Central memory CD8-positive, alpha-beta T cell (primary cell): ENCODE measurements at regions not wholly inside any gene's neighbourhood (a gene's known extent, or its start where the extent isn't known, plus 50 kb on each side); places are given as distances from the start of the nearest gene placed in this dataset.

Experiments
- ATAC-seq: fragments of 150-1000 bp; cut with Tn5 transposase; replicated peaks from 2 replicates; pipeline ENCODE4 v1.10.0; 2022; ENCODE audit warnings: mild to moderate bottlenecking, moderate FRiP score, moderate number of reproducible peaks; ENCODE audit not compliant: poor library complexity, severe bottlenecking; ENCODE audit errors: extremely low read depth
- DNase-seq, 2 donors: peaks; one replicate each; pipeline ENCODE4 v3.0.0; 2021; ENCODE audit warnings: low spot score in 2 of 2
- H3K27ac Mint-ChIP-seq: one replicate; pipeline ENCODE4 v1.8.0; 2022; ENCODE audit warnings: low read depth, mild to moderate bottlenecking, moderate library complexity, mixed read lengths
- H3K27me3 Mint-ChIP-seq: one replicate; pipeline ENCODE4 v1.8.0; 2022; ENCODE audit warnings: mixed read lengths
- H3K36me3 Mint-ChIP-seq: one replicate; pipeline ENCODE4 v1.8.0; 2022; ENCODE audit warnings: mild to moderate bottlenecking, moderate library complexity, mixed read lengths; ENCODE audit not compliant: insufficient read depth
- H3K4me1 Mint-ChIP-seq: one replicate; pipeline ENCODE4 v1.8.0; 2022; ENCODE audit warnings: mixed read lengths
- H3K4me3 Mint-ChIP-seq: one replicate; pipeline ENCODE4 v1.8.0; 2022; ENCODE audit warnings: mild to moderate bottlenecking, moderate library complexity, mixed read lengths
- H3K9me3 Mint-ChIP-seq: one replicate; pipeline ENCODE4 v1.8.0; 2022; ENCODE audit warnings: mixed read lengths

DNA sequence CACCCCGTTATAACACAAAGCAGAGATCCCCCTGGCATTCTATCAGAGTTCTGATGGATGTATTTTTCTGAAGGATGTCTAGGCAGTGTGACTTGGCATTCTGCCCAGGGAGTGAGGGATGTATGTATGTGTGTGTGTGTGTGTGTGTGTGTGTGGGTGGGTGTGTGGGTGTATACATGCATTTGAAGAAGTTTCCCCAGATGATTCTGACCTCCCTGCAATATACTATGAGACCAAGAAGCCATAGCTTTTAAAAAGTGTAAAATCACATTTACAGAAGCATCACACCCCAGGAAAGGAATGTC is 59.7 kb upstream of the NAP1L1 start:
- ATAC-seq = no peak

DNA sequence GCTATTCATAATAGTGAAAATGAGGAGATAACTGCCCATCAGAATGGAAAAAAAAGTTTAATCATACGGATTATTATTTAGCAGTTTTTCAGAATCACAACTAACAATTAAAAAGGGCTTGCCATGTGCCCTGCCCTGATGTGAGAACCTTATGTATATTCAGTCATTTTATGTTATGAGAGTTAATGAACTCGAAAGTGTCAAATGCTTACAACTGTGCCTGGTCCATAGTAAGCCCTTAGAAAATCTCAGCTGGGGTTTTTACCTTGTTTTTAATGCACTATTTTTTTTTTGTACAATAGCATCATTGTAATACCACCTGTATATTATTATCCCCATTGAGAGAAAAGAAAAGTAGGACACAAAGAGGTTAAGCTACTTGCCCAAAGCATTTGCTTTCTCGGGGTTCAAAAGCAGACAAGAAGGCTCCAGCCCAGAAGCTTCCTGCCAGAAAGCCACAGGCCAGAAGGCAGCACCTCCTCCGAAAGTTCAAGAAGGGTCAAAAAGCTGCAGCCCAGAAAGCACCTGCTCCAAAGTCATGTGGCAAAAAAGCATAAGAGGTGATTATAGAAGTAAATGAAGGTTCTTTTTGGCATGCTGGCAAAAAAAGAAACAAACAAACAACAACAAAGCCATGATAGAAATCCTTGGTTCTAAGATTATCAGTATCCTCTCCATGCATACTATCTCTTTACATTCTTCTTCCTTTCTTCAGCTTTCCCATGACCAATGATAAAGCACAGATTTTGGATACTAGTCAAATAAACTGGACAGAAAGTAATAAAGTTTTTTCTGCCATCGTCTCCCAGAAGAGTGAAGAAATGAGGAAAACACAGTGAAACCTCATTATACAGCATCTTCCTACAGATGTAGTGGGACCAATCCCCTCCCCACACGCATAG is 59.1 kb upstream of the NAP1L1 start:
- Mint-ChIP-seq H3K9me3 (no peaks in the 10 kb centered on the region), H3K4me3 (peak overlapping the region; percentile 25), H3K36me3 (peaks cover 5% of the 10 kb centered on the region), H3K27me3 (no peaks in the 10 kb centered on the region), H3K4me1 (peaks cover 11% of the 10 kb centered on the region), H3K27ac (no peak overlapping the region)
- no peak for ATAC-seq
- DNase-seq = no peak

More for the DNA sequence above, 59.7 kb upstream of the NAP1L1 start:
- no peak for DNase-seq
- Mint-ChIP-seq H3K4me3 (peak overlapping the region; percentile 25), H3K36me3 (peaks cover 5% of the 10 kb centered on the region), H3K27ac (no peak overlapping the region), H3K4me1 (peaks cover 11% of the 10 kb centered on the region), H3K27me3 (no peaks in the 10 kb centered on the region), H3K9me3 (no peaks in the 10 kb centered on the region)

GRCh38 chr12:76142305-76142704 is 57.8 kb upstream of the NAP1L1 start:
- H3K27me3 Mint-ChIP-seq = no peaks in the 10 kb centered on the region
- H3K36me3 Mint-ChIP-seq = peaks cover 5% of the 10 kb centered on the region
- H3K4me1 Mint-ChIP-seq = peaks cover 11% of the 10 kb centered on the region
- no peaks in the 10 kb centered on the region for H3K9me3 Mint-ChIP-seq
- DNase-seq = no peak
- H3K27ac Mint-ChIP-seq = no peak overlapping the region
- ATAC-seq = no peak
- H3K4me3 Mint-ChIP-seq = no peak overlapping the region

DNA sequence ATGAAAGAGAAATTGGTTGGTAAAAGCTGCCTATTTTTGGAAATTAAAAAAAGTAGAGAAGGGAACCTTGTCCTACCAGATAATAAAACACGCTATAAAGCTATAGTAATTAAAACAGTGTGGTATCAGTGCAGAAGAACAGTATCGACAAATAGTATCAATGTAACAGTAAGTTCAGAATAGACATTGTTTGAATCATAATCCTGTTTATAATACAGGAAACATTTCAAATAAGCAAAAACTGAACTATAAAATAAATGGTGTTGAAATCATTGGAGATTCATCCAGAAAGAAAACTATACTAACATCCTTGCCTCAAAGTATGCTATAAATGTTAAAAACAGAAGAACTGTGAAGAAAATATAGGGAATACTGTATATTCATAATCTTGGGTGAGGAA is 54.2 kb upstream of the NAP1L1 start:
- Mint-ChIP-seq H3K4me3 (no peak overlapping the region), H3K27ac (no peak overlapping the region), H3K36me3 (no peaks in the 10 kb centered on the region), H3K9me3 (no peaks in the 10 kb centered on the region), H3K4me1 (peaks cover 3% of the 10 kb centered on the region), H3K27me3 (no peaks in the 10 kb centered on the region)
- ATAC-seq = no peak
- no peak for DNase-seq

DNA sequence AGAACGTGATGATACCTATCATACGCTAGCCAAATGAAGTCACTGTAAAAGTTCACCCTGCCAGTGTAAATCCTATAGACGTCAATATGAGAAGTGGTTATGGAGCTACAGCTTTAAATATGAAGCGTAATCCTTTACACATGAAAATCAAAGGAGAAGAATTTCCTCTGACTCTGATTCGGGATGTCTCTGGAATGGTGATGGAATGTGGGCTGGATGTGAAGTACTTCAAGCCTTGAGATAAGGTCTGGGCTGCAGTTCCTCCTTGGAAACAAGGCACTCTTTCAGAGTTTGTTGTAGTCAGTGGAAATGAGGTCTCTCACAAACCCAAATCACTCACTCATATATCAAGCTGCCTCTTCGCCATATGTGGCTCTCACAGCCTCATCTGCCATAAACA is 53.1 kb upstream of the NAP1L1 start:
- H3K4me3 Mint-ChIP-seq = no peak overlapping the region
- DNase-seq (no peak), ATAC-seq (no peak)
- H3K9me3 Mint-ChIP-seq = no peaks in the 10 kb centered on the region
- no peaks in the 10 kb centered on the region for H3K36me3 Mint-ChIP-seq
- no peaks in the 10 kb centered on the region for H3K27me3 Mint-ChIP-seq
- H3K27ac Mint-ChIP-seq = no peak overlapping the region
- no peaks in the 10 kb centered on the region for H3K4me1 Mint-ChIP-seq

- no peaks in the 10 kb centered on the region for H3K4me1 Mint-ChIP-seq
- H3K27ac Mint-ChIP-seq = no peak overlapping the region
- H3K9me3 Mint-ChIP-seq = no peaks in the 10 kb centered on the region
- H3K27me3 Mint-ChIP-seq = peaks cover 9% of the 10 kb centered on the region
- DNase-seq = no peak
- no peak for ATAC-seq
- H3K36me3 Mint-ChIP-seq = no peaks in the 10 kb centered on the region
- no peak overlapping the region for H3K4me3 Mint-ChIP-seq
These were observed 51.0 kb upstream of the NAP1L1 start for GRCh38 chr12:76135456-76135855.
